HAP-1 (cell line): ENCODE measurements at regions not wholly inside any gene's neighbourhood (a gene's known extent, or its start where the extent isn't known, plus 50 kb on each side); places are given as distances from the start of the nearest gene placed in this dataset.
"Not testable (repeated sequence)": the region's sequence is repeated elsewhere in the genome, so short reads cannot be mapped to it uniquely, and the experiment has no call there.

Source experiments
- DNase-seq, 2 experiments: peaks; one replicate each; pipeline ENCODE4 v3.0.0-alpha.2; 2016 to 2020; ENCODE audit warnings: low spot score in 2 of 2
- H3K27me3 ChIP-seq: fragments of 250-450 bp; sonication (Bioruptor Pico); 2 replicates; pipeline ENCODE4 v1.5.1; 2020; ENCODE audit warnings: low read depth, mild to moderate bottlenecking, moderate library complexity
- H3K36me3 ChIP-seq: fragments of 250-450 bp; sonication (Bioruptor Pico); replicated peaks from 2 replicates; pipeline ENCODE4 v1.5.1; 2020; ENCODE audit warnings: mild to moderate bottlenecking
- H3K4me1 ChIP-seq: fragments of 250-450 bp; sonication (Bioruptor Pico); 2 replicates; pipeline ENCODE4 v1.5.1; 2020; ENCODE audit warnings: mild to moderate bottlenecking
- H3K4me3 ChIP-seq: fragments of 250-450 bp; sonication (Bioruptor Pico); 2 replicates; pipeline ENCODE4 v1.5.1; 2020; ENCODE audit warnings: mild to moderate bottlenecking, moderate library complexity
- H3K9me3 ChIP-seq: fragments of 250-450 bp; sonication (Bioruptor Pico); 2 replicates; pipeline ENCODE4 v1.5.1; 2020; ENCODE audit warnings: mild to moderate bottlenecking, moderate library complexity
- in situ Hi-C: fragments of 300-500 bp; cut with MboI; formaldehyde crosslinking; loops from 3 replicates; pipeline ENCODE4 v1.14.3; 2020; ENCODE audit warnings: low sequenced_read_pairs, inconsistent platforms, mixed read lengths

- no peak overlapping the region for H3K4me3 ChIP-seq
- H3K4me1 ChIP-seq = no peaks in the 10 kb centered on the region
- no peaks in the 10 kb centered on the region for H3K36me3 ChIP-seq
- no peaks in the 10 kb centered on the region for H3K9me3 ChIP-seq
- no peaks in the 10 kb centered on the region for H3K27me3 ChIP-seq
- in situ Hi-C loops = no loop called here
- no peak for DNase-seq
These were observed 789.7 kb upstream of the RAB6C start for GRCh38 chr2:129189617-129190319.

- H3K9me3 ChIP-seq = no peaks in the 10 kb centered on the region
- H3K27me3 ChIP-seq = no peaks in the 10 kb centered on the region
- H3K36me3 ChIP-seq = no peaks in the 10 kb centered on the region
- H3K4me1 ChIP-seq = no peaks in the 10 kb centered on the region
- no peak overlapping the region for H3K4me3 ChIP-seq
- in situ Hi-C loops = no loop called here
- DNase-seq = no peak
These were observed 789.0 kb upstream of the RAB6C start for GRCh38 chr2:129190494-129190893.

GRCh38 chr2:129191530-129191929, 787.9 kb upstream of the RAB6C start:
- Histone ChIP-seq H3K4me3 (no peak overlapping the region), H3K36me3 (no peaks in the 10 kb centered on the region), H3K4me1 (no peaks in the 10 kb centered on the region), H3K27me3 (no peaks in the 10 kb centered on the region), H3K9me3 (no peaks in the 10 kb centered on the region)
- in situ Hi-C loops = no loop called here
- no peak for DNase-seq

- in situ Hi-C loops = no loop called here
- H3K36me3 ChIP-seq = no peaks in the 10 kb centered on the region
- H3K4me1 ChIP-seq = no peaks in the 10 kb centered on the region
- no peak for DNase-seq
- no peak overlapping the region for H3K4me3 ChIP-seq
- no peaks in the 10 kb centered on the region for H3K9me3 ChIP-seq
- H3K27me3 ChIP-seq = no peaks in the 10 kb centered on the region
These were observed 787.3 kb upstream of the RAB6C start for GRCh38 chr2:129192117-129192516.

- DNase-seq = no peak
- Histone ChIP-seq H3K9me3 (no peaks in the 10 kb centered on the region), H3K4me1 (no peaks in the 10 kb centered on the region), H3K27me3 (no peaks in the 10 kb centered on the region), H3K36me3 (no peaks in the 10 kb centered on the region), H3K4me3 (no peak overlapping the region)
- in situ Hi-C loops = no loop called here
These were observed 786.6 kb upstream of the RAB6C start for GRCh38 chr2:129192841-129193253.

- Histone ChIP-seq H3K9me3 (no peaks in the 10 kb centered on the region), H3K36me3 (no peaks in the 10 kb centered on the region), H3K27me3 (no peaks in the 10 kb centered on the region), H3K4me1 (no peaks in the 10 kb centered on the region), H3K4me3 (no peak overlapping the region)
- in situ Hi-C loops = no loop called here
- no peak for DNase-seq
These were observed 785.5 kb upstream of the RAB6C start for GRCh38 chr2:129193961-129194360.

- Histone ChIP-seq H3K4me1 (no peaks in the 10 kb centered on the region), H3K36me3 (no peaks in the 10 kb centered on the region), H3K9me3 (no peaks in the 10 kb centered on the region), H3K4me3 (no peak overlapping the region), H3K27me3 (no peaks in the 10 kb centered on the region)
- in situ Hi-C loops = no loop called here
- DNase-seq = no peak
These were observed 780.0 kb upstream of the RAB6C start for GRCh38 chr2:129199501-129199900.

GRCh38 chr2:129201696-129202095, 777.8 kb upstream of the RAB6C start:
- Histone ChIP-seq H3K4me1 (no peaks in the 10 kb centered on the region), H3K27me3 (no peaks in the 10 kb centered on the region), H3K9me3 (no peaks in the 10 kb centered on the region), H3K4me3 (no peak overlapping the region), H3K36me3 (no peaks in the 10 kb centered on the region)
- DNase-seq = no peak
- in situ Hi-C loops = no loop called here

GRCh38 chr2:129203331-129203730, 776.1 kb upstream of the RAB6C start:
- no peak for DNase-seq
- H3K4me1 ChIP-seq = no peaks in the 10 kb centered on the region
- H3K36me3 ChIP-seq = no peaks in the 10 kb centered on the region
- in situ Hi-C loops = no loop called here
- H3K9me3 ChIP-seq = no peaks in the 10 kb centered on the region
- H3K4me3 ChIP-seq = no peak overlapping the region
- H3K27me3 ChIP-seq = no peaks in the 10 kb centered on the region

GRCh38 chr2:129204581-129204980, 774.9 kb upstream of the RAB6C start:
- H3K27me3 ChIP-seq, H3K4me3 ChIP-seq, H3K36me3 ChIP-seq, H3K4me1 ChIP-seq, DNase-seq, in situ Hi-C loops, H3K9me3 ChIP-seq: not testable (repeated sequence)

GRCh38 chr2:129205176-129205575, 774.3 kb upstream of the RAB6C start:
- H3K27me3 ChIP-seq = no peaks in the 10 kb centered on the region
- H3K4me3 ChIP-seq = no peak overlapping the region
- no peaks in the 10 kb centered on the region for H3K36me3 ChIP-seq
- DNase-seq = no peak
- H3K4me1 ChIP-seq = no peaks in the 10 kb centered on the region
- no peaks in the 10 kb centered on the region for H3K9me3 ChIP-seq
- in situ Hi-C loops = no loop called here

GRCh38 chr2:129205766-129206165, 773.7 kb upstream of the RAB6C start:
- DNase-seq = no peak
- Histone ChIP-seq H3K27me3 (no peaks in the 10 kb centered on the region), H3K4me3 (no peak overlapping the region), H3K36me3 (no peaks in the 10 kb centered on the region), H3K4me1 (no peaks in the 10 kb centered on the region), H3K9me3 (no peaks in the 10 kb centered on the region)
- in situ Hi-C loops = no loop called here

- no peak for DNase-seq
- in situ Hi-C loops = no loop called here
These were observed 767.0 kb upstream of the RAB6C start for GRCh38 chr2:129212299-129212958.

GRCh38 chr2:129224022-129224421, 755.4 kb upstream of the RAB6C start:
- no peaks in the 10 kb centered on the region for H3K27me3 ChIP-seq
- in situ Hi-C loops = no loop called here
- no peak overlapping the region for H3K4me3 ChIP-seq
- no peaks in the 10 kb centered on the region for H3K9me3 ChIP-seq
- no peaks in the 10 kb centered on the region for H3K36me3 ChIP-seq
- no peaks in the 10 kb centered on the region for H3K4me1 ChIP-seq
- DNase-seq = no peak

More at GRCh38 chr2:129212299-129212958, 767.0 kb upstream of the RAB6C start:
- Histone ChIP-seq H3K27me3 (no peaks in the 10 kb centered on the region), H3K4me3 (no peak overlapping the region), H3K4me1 (no peaks in the 10 kb centered on the region), H3K36me3 (no peaks in the 10 kb centered on the region), H3K9me3 (no peaks in the 10 kb centered on the region)
